HepG2 (cell line): ENCODE measurements at regions not wholly inside any gene's neighbourhood (a gene's known extent, or its start where the extent isn't known, plus 50 kb on each side); places are given as distances from the start of the nearest gene placed in this dataset.

Experiments
- ATAC-seq: fragments of 200-7000 bp; cut with Tn5 transposase; 3 replicates; pipeline ENCODE4 v1.9.1; 2020; ENCODE audit warnings: mild to moderate bottlenecking, moderate library complexity
- BruUV-seq: library from RNA; stranded (reverse); fragments of 400-500 nt; replicated peaks from 2 replicates; lab custom pipeline; 2021; lab: Mats Ljungman, UMichigan
- CTCF ChIA-PET: fragments of 300-600 bp; formaldehyde crosslinking; extraction: SDS; loops from one replicate; lab custom pipeline; 2021; ENCODE audit warnings: low total read pairs, inconsistent platforms, low intra/inter-chr PET ratio; lab: Yijun Ruan, JAX
- POLR2A ChIA-PET: fragments of 350-600 bp; sonication (Branson Sonifier 250); formaldehyde crosslinking; loops from one replicate; lab custom pipeline; 2020; ENCODE audit warnings: antibody characterized with exemption, inconsistent platforms; lab: Yijun Ruan, JAX
- DNase-seq: peaks from one replicate; pipeline ENCODE4 v3.0.0-alpha.2; 2015; ENCODE audit warnings: low spot score
- FAIRE-seq: peaks from 3 replicates; lab custom pipeline; 2011; peaks lifted over from hg19 to GRCh38; lab: Jason Lieb, UNC
- H2AFZ ChIP-seq: one replicate; pipeline ENCODE4 v1.6.1; 2011; ENCODE audit warnings: low read length, inconsistent platforms
- H3K27ac ChIP-seq: fragments of 300-600 bp; 3 replicates; pipeline ENCODE4 v1.8.0; 2011; ENCODE audit warnings: mixed run types, mild to moderate bottlenecking, mixed read lengths, low read length, inconsistent platforms; ENCODE audit not compliant: insufficient read depth; ENCODE audit errors: extremely low read length
- H3K27me3 ChIP-seq, 2 experiments: fragments of 200-600 bp in 1 of 2; 2 replicates in 1 of 2; 3 replicates in 1 of 2; pipeline versions ENCODE4 v1.6.0 to v1.8.0; 2011; ENCODE audit warnings: low read length in 2 of 2, mild to moderate bottlenecking in 2 of 2, moderate library complexity in 2 of 2, inconsistent platforms in 1 of 2; ENCODE audit not compliant: insufficient read depth in 2 of 2, control insufficient read depth in 1 of 2
- H3K36me3 ChIP-seq, 2 experiments: fragments of 200-600 bp in 1 of 2; replicated peaks in 1 of 2; 2 replicates in 1 of 2; 3 replicates in 1 of 2; pipeline versions ENCODE4 v1.5.1 to v1.8.0; 2011; ENCODE audit warnings: low read length in 2 of 2, inconsistent platforms in 1 of 2; ENCODE audit not compliant: insufficient read depth in 2 of 2, control insufficient read depth in 1 of 2
- H3K4me1 ChIP-seq: 2 replicates; pipeline ENCODE4 v1.5.1; 2012; ENCODE audit warnings: low read length, inconsistent platforms; ENCODE audit not compliant: insufficient read depth
- H3K4me2 ChIP-seq: 2 replicates; pipeline ENCODE4 v1.6.0; 2011; ENCODE audit warnings: low read depth, low read length, inconsistent platforms
- H3K4me3 ChIP-seq, 3 experiments: fragments of 200-600 bp in 1 of 3; sonication (generic), shearing (Covaris generic) in 1 of 3; replicated peaks in 1 of 3; 2 replicates each; pipeline ENCODE4 v1.5.1; 2011 to 2016; ENCODE audit warnings: low read length in 3 of 3, inconsistent platforms in 2 of 3, low read depth in 2 of 3, mild to moderate bottlenecking in 2 of 3, control low read depth in 1 of 3, mixed read lengths in 1 of 3; ENCODE audit not compliant: insufficient read depth in 1 of 3
- H3K79me2 ChIP-seq: one replicate; pipeline ENCODE4 v1.6.1; 2011; ENCODE audit warnings: low read length, inconsistent platforms; ENCODE audit not compliant: insufficient read depth
- H3K9ac ChIP-seq: 2 replicates; pipeline ENCODE4 v1.6.0; 2011; ENCODE audit warnings: mild to moderate bottlenecking, low read depth, low read length, inconsistent platforms; ENCODE audit not compliant: insufficient read depth
- H3K9me3 ChIP-seq: 2 replicates; pipeline ENCODE4 v1.5.1; 2012; ENCODE audit warnings: mild to moderate bottlenecking, low read length
- H4K20me1 ChIP-seq: 2 replicates; pipeline ENCODE4 v1.6.0; 2011; ENCODE audit warnings: inconsistent platforms, mild to moderate bottlenecking, low read length, moderate library complexity; ENCODE audit not compliant: insufficient read depth
- ELF3 ChIP-seq: IDR thresholded peaks from 2 replicates; pipeline ENCODE4 v1.6.1; 2016; ENCODE audit warnings: missing genetic modification reagents, missing compliant biosample characterization
- HMG20B ChIP-seq: conservative IDR thresholded peaks from 2 replicates; pipeline ENCODE4 v1.6.1; 2016; ENCODE audit warnings: missing genetic modification reagents, missing compliant biosample characterization
- PHF5A ChIP-seq: IDR thresholded peaks from one replicate; pipeline ENCODE4 v1.6.1; 2018; ENCODE audit warnings: low read depth, missing genetic modification reagents; ENCODE audit not compliant: unreplicated experiment
- POGZ ChIP-seq: sonication (generic); formaldehyde crosslinking; IDR thresholded peaks from 2 replicates; pipeline ENCODE4 v1.4.0; 2020; ENCODE audit warnings: mild to moderate bottlenecking, missing genetic modification reagents
- SALL2 ChIP-seq: sonication (generic); formaldehyde crosslinking; IDR thresholded peaks from 2 replicates; pipeline ENCODE4 v1.8.1; 2023; ENCODE audit warnings: mild to moderate bottlenecking, missing genetic modification reagents, inconsistent platforms
- TBL1XR1 ChIP-seq: fragments of 150-350 bp; IDR thresholded peaks from 2 replicates; pipeline ENCODE4 v1.6.1; 2014; ENCODE audit warnings: borderline replicate concordance, low read length; ENCODE audit not compliant: partially characterized antibody
- TCF7L2 ChIP-seq: IDR thresholded peaks from 2 replicates; pipeline ENCODE4 v1.6.1; 2011; ENCODE audit warnings: mild to moderate bottlenecking, low read depth, low read length, moderate library complexity
- ZBTB38 ChIP-seq: sonication (generic); formaldehyde crosslinking; IDR thresholded peaks from 2 replicates; pipeline ENCODE4 v1.5.1; 2020; ENCODE audit warnings: mild to moderate bottlenecking, missing genetic modification reagents
- ZNF10 ChIP-seq: sonication (generic); formaldehyde crosslinking; IDR thresholded peaks from 2 replicates; pipeline ENCODE4 v1.4.0; 2020; ENCODE audit warnings: mild to moderate bottlenecking, low read depth, missing genetic modification reagents, borderline replicate concordance
- ZNF205 ChIP-seq: IDR thresholded peaks from 2 replicates; pipeline ENCODE4 v1.6.1; 2018; ENCODE audit warnings: missing biosample characterization, missing genetic modification reagents
- ZNF230 ChIP-seq: sonication (generic); formaldehyde crosslinking; IDR thresholded peaks from 2 replicates; pipeline ENCODE4 v1.4.0; 2020; ENCODE audit warnings: mild to moderate bottlenecking, missing genetic modification reagents
- ZNF274 ChIP-seq: sonication (generic); formaldehyde crosslinking; IDR thresholded peaks from 2 replicates; pipeline ENCODE4 v1.5.1; 2020; ENCODE audit warnings: mild to moderate bottlenecking, missing genetic modification reagents
- ZSCAN9 ChIP-seq: IDR thresholded peaks from 2 replicates; pipeline ENCODE4 v1.6.1; 2016; ENCODE audit warnings: borderline replicate concordance
- WGBS: methylation state at CpG from one replicate; pipeline ENCODE4 v1.1.6; 2017; ENCODE audit warnings: low lambda C conversion rate; 5-methylcytosine and 5-hydroxymethylcytosine counted together
- in situ Hi-C: cut with HindIII; loops from 2 replicates; pipeline ENCODE4 v1.10.0; 2017; ENCODE audit warnings: low pct_unique_long_range_greater_than_20kb; ENCODE audit not compliant: extremely low pct_ligation_motif_present
- intact Hi-C: fragments of 100-400 bp; cut with micrococcal nuclease; formaldehyde crosslinking; loops from one replicate; pipeline ENCODE4 v1.10.0; 2022; ENCODE audit not compliant: unreplicated experiment
- TF ChIP-seq, protein P1 (sequence below): sonication (generic); formaldehyde crosslinking; IDR thresholded peaks from 2 replicates; pipeline ENCODE4 v1.4.0; 2020; ENCODE audit warnings: missing genetic modification reagents, mild to moderate bottlenecking, borderline replicate concordance
- TF ChIP-seq, protein P2 (sequence below): sonication (generic); formaldehyde crosslinking; IDR thresholded peaks from 2 replicates; pipeline ENCODE4 v1.5.1; 2020; ENCODE audit warnings: missing genetic modification reagents, mild to moderate bottlenecking, borderline replicate concordance
- TF ChIP-seq, protein P3 (sequence below): sonication (generic); formaldehyde crosslinking; IDR thresholded peaks from 2 replicates; pipeline ENCODE4 v1.8.0; 2023; ENCODE audit warnings: mild to moderate bottlenecking, missing genetic modification reagents

DNA sequence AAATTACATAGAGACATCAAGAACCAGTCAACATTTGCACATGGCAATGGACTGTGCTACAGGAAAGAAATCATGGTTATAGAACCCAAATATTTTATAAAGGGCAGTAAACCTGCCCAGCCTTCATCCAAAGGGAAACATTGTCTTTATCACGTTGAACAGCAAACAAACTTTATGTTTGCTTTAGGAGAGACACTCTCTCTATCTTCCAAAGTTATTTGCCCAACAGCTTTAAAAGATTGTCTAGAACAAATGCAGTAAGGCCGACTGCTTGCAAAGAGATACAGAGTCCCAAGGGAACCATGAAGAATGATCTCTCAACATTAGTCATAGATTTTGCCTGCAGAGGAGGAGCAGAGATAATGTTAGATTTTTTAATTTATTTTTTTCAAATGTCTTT, 1323.5 kb upstream of the SLC10A2 start:
- TF ChIP-seq, protein P1, sequence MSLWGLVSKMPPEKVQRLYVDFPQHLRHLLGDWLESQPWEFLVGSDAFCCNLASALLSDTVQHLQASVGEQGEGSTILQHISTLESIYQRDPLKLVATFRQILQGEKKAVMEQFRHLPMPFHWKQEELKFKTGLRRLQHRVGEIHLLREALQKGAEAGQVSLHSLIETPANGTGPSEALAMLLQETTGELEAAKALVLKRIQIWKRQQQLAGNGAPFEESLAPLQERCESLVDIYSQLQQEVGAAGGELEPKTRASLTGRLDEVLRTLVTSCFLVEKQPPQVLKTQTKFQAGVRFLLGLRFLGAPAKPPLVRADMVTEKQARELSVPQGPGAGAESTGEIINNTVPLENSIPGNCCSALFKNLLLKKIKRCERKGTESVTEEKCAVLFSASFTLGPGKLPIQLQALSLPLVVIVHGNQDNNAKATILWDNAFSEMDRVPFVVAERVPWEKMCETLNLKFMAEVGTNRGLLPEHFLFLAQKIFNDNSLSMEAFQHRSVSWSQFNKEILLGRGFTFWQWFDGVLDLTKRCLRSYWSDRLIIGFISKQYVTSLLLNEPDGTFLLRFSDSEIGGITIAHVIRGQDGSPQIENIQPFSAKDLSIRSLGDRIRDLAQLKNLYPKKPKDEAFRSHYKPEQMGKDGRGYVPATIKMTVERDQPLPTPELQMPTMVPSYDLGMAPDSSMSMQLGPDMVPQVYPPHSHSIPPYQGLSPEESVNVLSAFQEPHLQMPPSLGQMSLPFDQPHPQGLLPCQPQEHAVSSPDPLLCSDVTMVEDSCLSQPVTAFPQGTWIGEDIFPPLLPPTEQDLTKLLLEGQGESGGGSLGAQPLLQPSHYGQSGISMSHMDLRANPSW (CRISPR knock-in tag), result no peak
- TF ChIP-seq ELF3 (CRISPR knock-in tag), result no peak
- TF ChIP-seq ZNF274 (CRISPR knock-in tag), result no peak
- no peak for TF ChIP-seq ZNF10 (CRISPR knock-in tag)
- TF ChIP-seq, protein P2, sequence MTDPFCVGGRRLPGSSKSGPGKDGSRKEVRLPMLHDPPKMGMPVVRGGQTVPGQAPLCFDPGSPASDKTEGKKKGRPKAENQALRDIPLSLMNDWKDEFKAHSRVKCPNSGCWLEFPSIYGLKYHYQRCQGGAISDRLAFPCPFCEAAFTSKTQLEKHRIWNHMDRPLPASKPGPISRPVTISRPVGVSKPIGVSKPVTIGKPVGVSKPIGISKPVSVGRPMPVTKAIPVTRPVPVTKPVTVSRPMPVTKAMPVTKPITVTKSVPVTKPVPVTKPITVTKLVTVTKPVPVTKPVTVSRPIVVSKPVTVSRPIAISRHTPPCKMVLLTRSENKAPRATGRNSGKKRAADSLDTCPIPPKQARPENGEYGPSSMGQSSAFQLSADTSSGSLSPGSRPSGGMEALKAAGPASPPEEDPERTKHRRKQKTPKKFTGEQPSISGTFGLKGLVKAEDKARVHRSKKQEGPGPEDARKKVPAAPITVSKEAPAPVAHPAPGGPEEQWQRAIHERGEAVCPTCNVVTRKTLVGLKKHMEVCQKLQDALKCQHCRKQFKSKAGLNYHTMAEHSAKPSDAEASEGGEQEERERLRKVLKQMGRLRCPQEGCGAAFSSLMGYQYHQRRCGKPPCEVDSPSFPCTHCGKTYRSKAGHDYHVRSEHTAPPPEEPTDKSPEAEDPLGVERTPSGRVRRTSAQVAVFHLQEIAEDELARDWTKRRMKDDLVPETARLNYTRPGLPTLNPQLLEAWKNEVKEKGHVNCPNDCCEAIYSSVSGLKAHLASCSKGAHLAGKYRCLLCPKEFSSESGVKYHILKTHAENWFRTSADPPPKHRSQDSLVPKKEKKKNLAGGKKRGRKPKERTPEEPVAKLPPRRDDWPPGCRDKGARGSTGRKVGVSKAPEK (CRISPR knock-in tag), result no peak
- TF ChIP-seq, protein P3, sequence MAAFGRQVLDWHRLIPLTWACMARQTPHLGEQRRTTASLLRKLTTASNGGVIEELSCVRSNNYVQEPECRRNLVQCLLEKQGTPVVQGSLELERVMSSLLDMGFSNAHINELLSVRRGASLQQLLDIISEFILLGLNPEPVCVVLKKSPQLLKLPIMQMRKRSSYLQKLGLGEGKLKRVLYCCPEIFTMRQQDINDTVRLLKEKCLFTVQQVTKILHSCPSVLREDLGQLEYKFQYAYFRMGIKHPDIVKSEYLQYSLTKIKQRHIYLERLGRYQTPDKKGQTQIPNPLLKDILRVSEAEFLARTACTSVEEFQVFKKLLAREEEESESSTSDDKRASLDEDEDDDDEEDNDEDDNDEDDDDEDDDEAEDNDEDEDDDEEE (CRISPR knock-in tag), result no peak
- no peak for TF ChIP-seq SALL2
- TF ChIP-seq ZSCAN9 (CRISPR knock-in tag), result no peak
- no peak for TF ChIP-seq ZNF205 (CRISPR knock-in tag)
- TF ChIP-seq TCF7L2, result no peak
- TF ChIP-seq HMG20B (CRISPR knock-in tag), result no peak
- no peak for TF ChIP-seq TBL1XR1
- TF ChIP-seq ZBTB38 (CRISPR knock-in tag), result no peak
- no peak for TF ChIP-seq POGZ (CRISPR knock-in tag)
- TF ChIP-seq ZNF230 (CRISPR knock-in tag), result no peak
- TF ChIP-seq PHF5A (CRISPR knock-in tag), result no peak
- TF ChIP-seq, all 625 proteins: peak for 0
- Histone ChIP-seq H2AFZ (no peak overlapping the region), H3K36me3 (no peaks in the 10 kb centered on the region), H3K79me2 (no peaks in the 10 kb centered on the region), H3K4me2 (no peak overlapping the region), H3K9ac (no peak overlapping the region), H3K27me3 (no peaks in the 10 kb centered on the region), H3K4me3 (no peak overlapping the region), H3K27ac (no peak overlapping the region), H3K4me1 (no peaks in the 10 kb centered on the region), H4K20me1 (no peaks in the 10 kb centered on the region), H3K9me3 (peaks cover 53% of the 10 kb centered on the region)
- no peak for ATAC-seq
- FAIRE-seq, result no peak
- intact Hi-C loops (no loop called here), in situ Hi-C loops (no loop called here)
- CTCF ChIA-PET, result no interaction called here
- 0% methylated on average over 2 of the region's 2 CpGs for WGBS
- peak; percentile 5 for DNase-seq
- BruUV-seq, result no TSS peak
- POLR2A ChIA-PET, result no interaction called here
